MM.1S (cell line): ENCODE measurements at regions not wholly inside any gene's neighbourhood (a gene's known extent, or its start where the extent isn't known, plus 50 kb on each side); places are given as distances from the start of the nearest gene placed in this dataset.

Source experiments
- EZH2 ChIP-seq: fragments of 300-600 bp; sonication (generic); optimal IDR thresholded peaks from 2 replicates; pipeline ENCODE3; 2017; ENCODE audit warnings: low read depth, mild to moderate bottlenecking, antibody characterized with exemption, low read length, mixed read lengths
- EZH2phosphoT487 ChIP-seq: fragments of 300-600 bp; sonication (generic); IDR thresholded peaks from 2 replicates; pipeline ENCODE4 v1.6.1; 2018; ENCODE audit warnings: antibody characterized with exemption, low read length
- TF ChIP-seq, protein P1 (sequence below): fragments of 300-600 bp; sonication (generic); IDR thresholded peaks from 2 replicates; pipeline ENCODE4 v1.5.1; 2016; ENCODE audit warnings: antibody characterized with exemption, low read length, mixed read lengths

- TF ChIP-seq, protein P1, sequence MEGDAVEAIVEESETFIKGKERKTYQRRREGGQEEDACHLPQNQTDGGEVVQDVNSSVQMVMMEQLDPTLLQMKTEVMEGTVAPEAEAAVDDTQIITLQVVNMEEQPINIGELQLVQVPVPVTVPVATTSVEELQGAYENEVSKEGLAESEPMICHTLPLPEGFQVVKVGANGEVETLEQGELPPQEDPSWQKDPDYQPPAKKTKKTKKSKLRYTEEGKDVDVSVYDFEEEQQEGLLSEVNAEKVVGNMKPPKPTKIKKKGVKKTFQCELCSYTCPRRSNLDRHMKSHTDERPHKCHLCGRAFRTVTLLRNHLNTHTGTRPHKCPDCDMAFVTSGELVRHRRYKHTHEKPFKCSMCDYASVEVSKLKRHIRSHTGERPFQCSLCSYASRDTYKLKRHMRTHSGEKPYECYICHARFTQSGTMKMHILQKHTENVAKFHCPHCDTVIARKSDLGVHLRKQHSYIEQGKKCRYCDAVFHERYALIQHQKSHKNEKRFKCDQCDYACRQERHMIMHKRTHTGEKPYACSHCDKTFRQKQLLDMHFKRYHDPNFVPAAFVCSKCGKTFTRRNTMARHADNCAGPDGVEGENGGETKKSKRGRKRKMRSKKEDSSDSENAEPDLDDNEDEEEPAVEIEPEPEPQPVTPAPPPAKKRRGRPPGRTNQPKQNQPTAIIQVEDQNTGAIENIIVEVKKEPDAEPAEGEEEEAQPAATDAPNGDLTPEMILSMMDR, result no peak
- TF ChIP-seq EZH2 (no peak), EZH2phosphoT487 (no peak)
Measured at GRCh38 chr3:145849115-145849514, 311.9 kb downstream of the PLOD2 start.
